H1 (cell line): ENCODE measurements at regions not wholly inside any gene's neighbourhood (a gene's known extent, or its start where the extent isn't known, plus 50 kb on each side); places are given as distances from the start of the nearest gene placed in this dataset.

Source experiments
- CTCF ChIA-PET: fragments of 300-600 bp; sonication (Branson Sonifier 250); formaldehyde crosslinking; loops from one replicate; lab custom pipeline; 2021; ENCODE audit not compliant: partially characterized antibody; lab: Charles Lee
- POLR2A ChIA-PET: fragments of 300-600 bp; sonication (Branson Sonifier 250); formaldehyde crosslinking; loops from one replicate; lab custom pipeline; 2021; ENCODE audit warnings: inconsistent platforms; ENCODE audit not compliant: partially characterized antibody; lab: Charles Lee
- DNase-seq, 2 experiments: peaks; one replicate each; pipeline versions ENCODE4 v3.0.0 to v3.0.0-alpha.2; 2010 to 2022; ENCODE audit warnings: low spot score in 2 of 2, low read depth in 1 of 2, mixed read lengths in 1 of 2
- FAIRE-seq: peaks from 2 replicates; lab custom pipeline; 2011; peaks lifted over from hg19 to GRCh38; lab: Jason Lieb, UNC
- H2AFZ ChIP-seq: 2 replicates; pipeline ENCODE4 v1.8.1; 2012; ENCODE audit warnings: low read length, inconsistent platforms
- H2AK5ac ChIP-seq: 2 replicates; pipeline ENCODE4 v1.6.1; 2013; ENCODE audit warnings: low read depth, low read length
- H2BK120ac ChIP-seq: replicated peaks from 2 replicates; pipeline ENCODE3; 2013; ENCODE audit warnings: low read depth, low read length, inconsistent platforms
- H2BK12ac ChIP-seq: 2 replicates; pipeline ENCODE4 v1.6.1; 2013; ENCODE audit warnings: low read depth, low read length
- H2BK15ac ChIP-seq: 2 replicates; pipeline ENCODE4 v1.6.1; 2013; ENCODE audit warnings: low read length
- H2BK20ac ChIP-seq: 2 replicates; pipeline ENCODE4 v1.6.1; 2013; ENCODE audit warnings: low read length
- H2BK5ac ChIP-seq: 2 replicates; pipeline ENCODE4 v1.6.1; 2013; ENCODE audit warnings: low read depth, low read length
- H3K14ac ChIP-seq: 2 replicates; pipeline ENCODE4 v1.6.1; 2013; ENCODE audit warnings: inconsistent platforms; ENCODE audit not compliant: insufficient read length
- H3K18ac ChIP-seq: 2 replicates; pipeline ENCODE4 v1.6.1; 2013; ENCODE audit warnings: low read length; ENCODE audit errors: extremely low read depth
- H3K23ac ChIP-seq: 2 replicates; pipeline ENCODE4 v1.6.1; 2013; ENCODE audit warnings: inconsistent platforms; ENCODE audit not compliant: insufficient read length
- H3K23me2 ChIP-seq: 2 replicates; pipeline ENCODE4 v1.6.1; 2013; ENCODE audit warnings: low read depth, low read length
- H3K27ac ChIP-seq: 2 replicates; pipeline ENCODE4 v1.6.1; 2011; ENCODE audit warnings: low read depth, low read length, inconsistent platforms
- H3K27me3 ChIP-seq, 4 experiments: replicated peaks in 1 of 4; 1 replicate in 1 of 4; 2 replicates in 3 of 4; pipeline versions ENCODE4 v1.6.1 to v1.8.1; 2011 to 2013; ENCODE audit warnings: low read length in 3 of 4, mild to moderate bottlenecking in 3 of 4, inconsistent platforms in 2 of 4, mixed read lengths in 2 of 4, moderate library complexity in 1 of 4; ENCODE audit not compliant: control insufficient read depth in 3 of 4, insufficient read depth in 3 of 4; ENCODE audit errors: extremely low read depth in 1 of 4
- H3K36me3 ChIP-seq, 4 experiments: 2 replicates each; pipeline versions ENCODE4 v1.6.1 to v1.8.1; 2011 to 2013; ENCODE audit warnings: mild to moderate bottlenecking in 4 of 4, low read length in 3 of 4, moderate library complexity in 2 of 4, control low read depth in 1 of 4, inconsistent platforms in 1 of 4; ENCODE audit not compliant: insufficient read depth in 4 of 4, control insufficient read depth in 2 of 4
- H3K4ac ChIP-seq: replicated peaks from 2 replicates; pipeline ENCODE3; 2013; ENCODE audit warnings: low read length, low read depth, mixed read lengths, inconsistent platforms; ENCODE audit not compliant: insufficient read length
- H3K4me1 ChIP-seq, 4 experiments: replicated peaks in 1 of 4; 1 replicate in 1 of 4; 2 replicates in 3 of 4; pipeline versions ENCODE4 v1.6.1 to v1.8.1; 2011 to 2013; ENCODE audit warnings: low read length in 3 of 4, inconsistent platforms in 2 of 4, mixed read lengths in 1 of 4; ENCODE audit not compliant: insufficient read depth in 4 of 4, control insufficient read depth in 3 of 4
- H3K4me2 ChIP-seq, 2 experiments: 2 replicates each; pipeline versions ENCODE4 v1.6.1 to v1.8.1; 2011 to 2013; ENCODE audit warnings: low read depth in 2 of 2, low read length in 2 of 2, control low read depth in 1 of 2, inconsistent platforms in 1 of 2, mild to moderate bottlenecking in 1 of 2; ENCODE audit not compliant: insufficient read depth in 1 of 2
- H3K4me3 ChIP-seq, 4 experiments: fragments of 200-600, 300-600 bp in 1 of 4; sonication (generic), shearing (Covaris generic), sonication (Bioruptor Twin) in 1 of 4; 2 replicates each; pipeline versions ENCODE4 v1.5.1 to v1.8.1; 2011 to 2016; ENCODE audit warnings: low read length in 4 of 4, low read depth in 3 of 4, control low read depth in 2 of 4, inconsistent platforms in 2 of 4, mild to moderate bottlenecking in 2 of 4, mixed read lengths in 1 of 4, moderate library complexity in 1 of 4; ENCODE audit not compliant: insufficient read depth in 2 of 4; ENCODE audit errors: extremely low read depth in 1 of 4
- H3K56ac ChIP-seq: replicated peaks from 2 replicates; pipeline ENCODE3; 2013; ENCODE audit warnings: low read depth, mild to moderate bottlenecking, mixed read lengths, low read length, inconsistent platforms; ENCODE audit not compliant: insufficient read length
- H3K79me1 ChIP-seq: 2 replicates; pipeline ENCODE4 v1.6.1; 2013; ENCODE audit warnings: low read depth, low read length, control low read depth
- H3K79me2 ChIP-seq, 2 experiments: 2 replicates each; pipeline versions ENCODE4 v1.6.1 to v1.8.1; 2012 to 2013; ENCODE audit warnings: low read length in 2 of 2, mild to moderate bottlenecking in 2 of 2, inconsistent platforms in 1 of 2; ENCODE audit not compliant: insufficient read depth in 2 of 2, control insufficient read depth in 1 of 2
- H3K9ac ChIP-seq, 4 experiments: replicated peaks in 1 of 4; 1 replicate in 1 of 4; 2 replicates in 3 of 4; pipeline versions ENCODE4 v1.6.1 to v1.8.1; 2011 to 2013; ENCODE audit warnings: low read depth in 3 of 4, low read length in 3 of 4, control low read depth in 2 of 4, mild to moderate bottlenecking in 2 of 4, moderate library complexity in 2 of 4, inconsistent platforms in 1 of 4; ENCODE audit errors: extremely low read depth in 1 of 4
- H3K9me3 ChIP-seq, 2 experiments: 2 replicates each; pipeline versions ENCODE4 v1.6.1 to v1.8.1; 2012 to 2013; ENCODE audit warnings: mild to moderate bottlenecking in 2 of 2, moderate library complexity in 2 of 2, control low read depth in 1 of 2, inconsistent platforms in 1 of 2, low read depth in 1 of 2, low read length in 1 of 2, mixed read lengths in 1 of 2; ENCODE audit not compliant: insufficient read depth in 2 of 2
- H4K20me1 ChIP-seq, 2 experiments: replicated peaks in 1 of 2; 2 replicates each; pipeline versions ENCODE3 to v1.8.1; 2011 to 2013; ENCODE audit warnings: inconsistent platforms in 2 of 2, low read length in 2 of 2, mild to moderate bottlenecking in 1 of 2; ENCODE audit not compliant: insufficient read depth in 2 of 2, control insufficient read depth in 1 of 2
- H4K5ac ChIP-seq: 2 replicates; pipeline ENCODE4 v1.6.1; 2013; ENCODE audit warnings: low read length, low read depth, mixed read lengths, inconsistent platforms; ENCODE audit not compliant: insufficient read length
- H4K8ac ChIP-seq: 2 replicates; pipeline ENCODE4 v1.8.0; 2013; ENCODE audit warnings: mild to moderate bottlenecking, moderate library complexity, low read length, inconsistent platforms; ENCODE audit not compliant: insufficient read depth; ENCODE audit errors: extremely low read depth
- H4K91ac ChIP-seq: replicated peaks from 2 replicates; pipeline ENCODE3; 2013; ENCODE audit warnings: low read length, mixed read lengths, inconsistent platforms; ENCODE audit not compliant: insufficient read length
- CTBP2 ChIP-seq: IDR thresholded peaks from 2 replicates; pipeline ENCODE4 v1.7.0; 2011; ENCODE audit warnings: borderline replicate concordance, mild to moderate bottlenecking, moderate library complexity, mixed read lengths, low read length; ENCODE audit not compliant: insufficient read depth, insufficient read length
- HDAC6 ChIP-seq: IDR thresholded peaks from one replicate; pipeline ENCODE4 v1.7.1; 2012; ENCODE audit warnings: low read depth, mild to moderate bottlenecking, inconsistent platforms, low read length, moderate library complexity
- MAX ChIP-seq: IDR thresholded peaks from 2 replicates; pipeline ENCODE4 v1.6.1; 2012; ENCODE audit warnings: inconsistent platforms
- POLR2A ChIP-seq, 2 experiments: IDR thresholded peaks; 1 replicate in 1 of 2; 2 replicates in 1 of 2; pipeline ENCODE4 v1.6.1; 2011; ENCODE audit warnings: low read depth in 2 of 2, low read length in 2 of 2, mild to moderate bottlenecking in 2 of 2; ENCODE audit errors: control extremely low read depth in 1 of 2
- SIRT6 ChIP-seq: IDR thresholded peaks from one replicate; pipeline ENCODE4 v1.7.1; 2012; ENCODE audit warnings: low read length, inconsistent platforms
- SIX5 ChIP-seq: IDR thresholded peaks from 2 replicates; pipeline ENCODE4 v1.6.1; 2011; ENCODE audit warnings: mild to moderate bottlenecking, low read depth, low read length
- WGBS, 2 experiments: shearing (Covaris generic) in 1 of 2; methylation state at CpG; one replicate each; pipeline versions ENCODE4 v1.1.6 to v1.1.7; 2013 to 2015; ENCODE audit warnings: low lambda C conversion rate in 2 of 2, mixed read lengths in 2 of 2, inconsistent platforms in 1 of 2, low coverage in 1 of 2, missing lambda C conversion rate in 1 of 2; ENCODE audit not compliant: insufficient replicate concordance in 2 of 2, insufficient coverage in 1 of 2, insufficient read length in 1 of 2; ENCODE audit errors: extremely low coverage in 1 of 2, missing lambda C conversion rate in 1 of 2; 5-methylcytosine and 5-hydroxymethylcytosine counted together
- TF ChIP-seq, protein P1 (sequence below), 3 experiments: IDR thresholded peaks; 1 replicate in 2 of 3; 2 replicates in 1 of 3; pipeline versions ENCODE4 v1.5.1 to v1.6.1; 2011; ENCODE audit warnings: low read length in 3 of 3, mild to moderate bottlenecking in 3 of 3, inconsistent platforms in 2 of 3, low read depth in 1 of 3, moderate library complexity in 1 of 3; ENCODE audit not compliant: insufficient read depth in 1 of 3; ENCODE audit errors: control extremely low read depth in 1 of 3

DNA sequence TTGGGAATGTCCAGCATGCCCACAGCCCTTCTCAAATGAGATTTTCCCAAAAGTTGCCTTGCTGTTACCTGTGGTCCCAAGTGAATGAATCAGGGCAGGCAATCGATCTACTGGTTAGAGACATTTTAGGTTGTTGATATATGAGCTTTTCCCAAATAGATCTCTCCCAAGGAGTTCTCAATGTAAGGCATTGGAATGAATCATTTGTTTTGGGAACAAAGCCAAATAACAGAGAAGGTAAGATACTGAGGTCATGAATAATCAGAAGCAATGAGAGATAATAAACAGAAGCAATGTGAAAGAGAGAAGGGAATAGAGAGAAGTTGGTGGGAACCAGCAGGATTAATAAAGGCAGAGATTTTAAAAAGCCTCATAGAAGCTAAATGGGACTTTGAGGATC lies 93.6 kb upstream of the FER start:
- Histone ChIP-seq H3K4me1 (no peaks in the 10 kb centered on the region), H3K4ac (no peak overlapping the region), H3K4me2 (no peak overlapping the region), H2BK15ac (no peak overlapping the region), H2BK120ac (no peak overlapping the region), H2BK20ac (no peak overlapping the region), H4K5ac (no peak overlapping the region), H3K14ac (no peak overlapping the region), H4K8ac (no peak overlapping the region), H3K4me3 (no peak overlapping the region), H3K9me3 (0 out of 4 replicates have a peak, but pooled peaks cover 0 to 1% of the 10 kb centered on the region in 2 experiments), H3K23ac (no peak overlapping the region), H2BK12ac (no peak overlapping the region), H3K9ac (no peak overlapping the region), H3K56ac (no peak overlapping the region), H4K91ac (no peak overlapping the region), H3K27ac (no peak overlapping the region), H2AFZ (no peak overlapping the region), H3K23me2 (no peaks in the 10 kb centered on the region; the same call in 1 of the 2 replicates), H2BK5ac (no peak overlapping the region), H3K36me3 (no peaks in the 10 kb centered on the region), H3K27me3 (no peaks in the 10 kb centered on the region), H3K18ac (no peak overlapping the region), H3K79me1 (no peaks in the 10 kb centered on the region), H4K20me1 (no peaks in the 10 kb centered on the region), H2AK5ac (no peak overlapping the region), H3K79me2 (no peaks in the 10 kb centered on the region)
- DNase-seq (no peak), FAIRE-seq (no peak)
- CTCF ChIA-PET, result interaction anchor here (2.5 kb wide), 1 partner anchor 12 kb away, joined by 10 read pairs; no protein-coding TSS in a partner anchor
- TF ChIP-seq SIRT6, result no peak
- TF ChIP-seq POLR2A (IDR thresholded peaks at IDR 0.05; ENCODE audit: control extremely low read depth in 1 of 2, low read depth in 2 of 2, low read length in 2 of 2), result no peak
- TF ChIP-seq, protein P1, sequence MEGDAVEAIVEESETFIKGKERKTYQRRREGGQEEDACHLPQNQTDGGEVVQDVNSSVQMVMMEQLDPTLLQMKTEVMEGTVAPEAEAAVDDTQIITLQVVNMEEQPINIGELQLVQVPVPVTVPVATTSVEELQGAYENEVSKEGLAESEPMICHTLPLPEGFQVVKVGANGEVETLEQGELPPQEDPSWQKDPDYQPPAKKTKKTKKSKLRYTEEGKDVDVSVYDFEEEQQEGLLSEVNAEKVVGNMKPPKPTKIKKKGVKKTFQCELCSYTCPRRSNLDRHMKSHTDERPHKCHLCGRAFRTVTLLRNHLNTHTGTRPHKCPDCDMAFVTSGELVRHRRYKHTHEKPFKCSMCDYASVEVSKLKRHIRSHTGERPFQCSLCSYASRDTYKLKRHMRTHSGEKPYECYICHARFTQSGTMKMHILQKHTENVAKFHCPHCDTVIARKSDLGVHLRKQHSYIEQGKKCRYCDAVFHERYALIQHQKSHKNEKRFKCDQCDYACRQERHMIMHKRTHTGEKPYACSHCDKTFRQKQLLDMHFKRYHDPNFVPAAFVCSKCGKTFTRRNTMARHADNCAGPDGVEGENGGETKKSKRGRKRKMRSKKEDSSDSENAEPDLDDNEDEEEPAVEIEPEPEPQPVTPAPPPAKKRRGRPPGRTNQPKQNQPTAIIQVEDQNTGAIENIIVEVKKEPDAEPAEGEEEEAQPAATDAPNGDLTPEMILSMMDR (IDR thresholded peaks at IDR 0.05; ENCODE audit: control extremely low read depth in 1 of 3, insufficient read depth in 1 of 3, low read depth in 1 of 3, low read length in 3 of 3), result no peak
- TF ChIP-seq SIX5, result no peak
- no peak for TF ChIP-seq HDAC6
- no peak for TF ChIP-seq MAX
- TF ChIP-seq CTBP2, result no peak
- WGBS, 2 experiments, result 70% methylated on average over 1 of the region's 1 CpG; no CpG with 5 or more reads in 1 of the 2 experiments
- POLR2A ChIA-PET, result no interaction called here
